Neural cell (in vitro differentiated cells): ENCODE measurements at regions not wholly inside any gene's neighbourhood (a gene's known extent, or its start where the extent isn't known, plus 50 kb on each side); places are given as distances from the start of the nearest gene placed in this dataset.

Source experiments
- H2AFZ ChIP-seq: fragments of 200-600, 300-800 bp; sonication (generic), shearing (Covaris generic); 2 replicates; pipeline ENCODE4 v1.6.0; 2014; ENCODE audit warnings: low read depth, mild to moderate bottlenecking, antibody characterized with exemption, low read length, moderate library complexity
- H3F3A ChIP-seq: fragments of 200-600 bp; shearing (Covaris generic); 2 replicates; pipeline ENCODE4 v1.6.1; 2016; ENCODE audit warnings: mild to moderate bottlenecking, moderate library complexity, mixed read lengths, antibody characterized with exemption, low read length; ENCODE audit not compliant: insufficient read depth, poor library complexity, severe bottlenecking
- H3K27ac ChIP-seq: fragments of 200-600, 300-800 bp; sonication (generic), shearing (Covaris generic); 2 replicates; pipeline ENCODE4 v1.5.1; 2014; ENCODE audit warnings: mild to moderate bottlenecking, low read length, moderate library complexity
- H3K27me3 ChIP-seq: fragments of 300-800, 200-600 bp; sonication (generic), shearing (Covaris generic); 2 replicates; pipeline ENCODE4 v1.6.0; 2014; ENCODE audit warnings: mild to moderate bottlenecking, low read depth, low read length, moderate library complexity; ENCODE audit not compliant: insufficient read depth
- H3K36me3 ChIP-seq: fragments of 300-800, 200-600 bp; sonication (generic), shearing (Covaris generic); 2 replicates; pipeline ENCODE4 v1.5.1; 2014; ENCODE audit warnings: mild to moderate bottlenecking, antibody characterized with exemption, low read length, moderate library complexity; ENCODE audit not compliant: insufficient read depth
- H3K4me2 ChIP-seq: fragments of 300-800, 200-600 bp; sonication (generic), shearing (Covaris generic); 2 replicates; pipeline ENCODE4 v1.6.0; 2014; ENCODE audit warnings: mild to moderate bottlenecking, low read length
- H3K4me3 ChIP-seq: fragments of 300-800, 200-600 bp; sonication (generic), shearing (Covaris generic); 2 replicates; pipeline ENCODE4 v1.5.1; 2014; ENCODE audit warnings: mild to moderate bottlenecking, low read length, moderate library complexity
- H3K79me2 ChIP-seq: fragments of 200-600 bp; shearing (Covaris generic); replicated peaks from 2 replicates; pipeline ENCODE4 v1.6.0; 2014; ENCODE audit warnings: mild to moderate bottlenecking, low read length, moderate library complexity; ENCODE audit not compliant: insufficient read depth
- H3K9ac ChIP-seq: fragments of 300-800, 200-600 bp; sonication (generic), shearing (Covaris generic); 2 replicates; pipeline ENCODE4 v1.6.1; 2016; ENCODE audit warnings: mild to moderate bottlenecking, low read length, mixed read lengths
- H3K9me2 ChIP-seq: fragments of 200-600 bp; shearing (Covaris generic); 2 replicates; pipeline ENCODE4 v1.6.1; 2016; ENCODE audit warnings: mild to moderate bottlenecking, low read length, mixed read lengths; ENCODE audit not compliant: insufficient read depth
- H3K9me3 ChIP-seq: fragments of 200-600, 300-800 bp; sonication (generic), shearing (Covaris generic); 2 replicates; pipeline ENCODE4 v1.6.1; 2016; ENCODE audit warnings: mild to moderate bottlenecking, mixed run types, low read length, moderate library complexity, mixed read lengths
- H4K20me1 ChIP-seq: fragments of 200-600 bp; shearing (Covaris generic); 2 replicates; pipeline ENCODE4 v1.6.1; 2016; ENCODE audit warnings: mild to moderate bottlenecking, mixed run types; ENCODE audit not compliant: insufficient read depth
- CTCF ChIP-seq: fragments of 450-650 bp; IDR thresholded peaks from 2 replicates; pipeline ENCODE4 v1.5.1; 2014; ENCODE audit warnings: antibody characterized with exemption, mild to moderate bottlenecking, moderate library complexity; ENCODE audit not compliant: poor library complexity, severe bottlenecking
- EP300 ChIP-seq: fragments of 450-650 bp; conservative IDR thresholded peaks from 2 replicates; pipeline ENCODE4 v1.6.1; 2014; ENCODE audit warnings: antibody characterized with exemption, mild to moderate bottlenecking, moderate library complexity; ENCODE audit not compliant: poor library complexity, severe bottlenecking
- EZH2 ChIP-seq: fragments of 200-600, 300-800 bp; shearing (Covaris generic), sonication (generic); IDR thresholded peaks from 2 replicates; pipeline ENCODE4 v1.6.1; 2014; ENCODE audit warnings: antibody characterized with exemption, low read length, borderline replicate concordance, mild to moderate bottlenecking; ENCODE audit not compliant: insufficient read depth, poor library complexity, severe bottlenecking
- MXI1 ChIP-seq: fragments of 450-650 bp; conservative IDR thresholded peaks from 2 replicates; pipeline ENCODE4 v1.6.1; 2014; ENCODE audit warnings: antibody characterized with exemption, mild to moderate bottlenecking; ENCODE audit not compliant: poor library complexity, severe bottlenecking
- POLR2AphosphoS5 ChIP-seq: IDR thresholded peaks from 2 replicates; pipeline ENCODE4 v1.6.1; 2012
- RAD21 ChIP-seq: fragments of 450-650 bp; conservative IDR thresholded peaks from 2 replicates; pipeline ENCODE4 v1.6.1; 2014; ENCODE audit warnings: antibody characterized with exemption, mild to moderate bottlenecking, moderate library complexity
- SMC3 ChIP-seq: fragments of 450-650 bp; conservative IDR thresholded peaks from 2 replicates; pipeline ENCODE4 v1.6.1; 2014; ENCODE audit warnings: antibody characterized with exemption, mild to moderate bottlenecking, moderate library complexity; ENCODE audit not compliant: poor library complexity
- TAF1 ChIP-seq: IDR thresholded peaks from 2 replicates; pipeline ENCODE4 v1.6.1; 2012; ENCODE audit warnings: low read depth
- TF ChIP-seq, protein P1 (sequence below): IDR thresholded peaks from 2 replicates; pipeline ENCODE4 v1.6.1; 2012; ENCODE audit warnings: borderline replicate concordance

GRCh38 chr18:51907687-51908597 lies 432.1 kb upstream of the DCC start:
- Histone ChIP-seq H3K27ac (no peak overlapping the region), H3K9ac (no peak overlapping the region), H2AFZ (no peak overlapping the region), H3K36me3 (no peaks in the 10 kb centered on the region), H3K4me3 (no peak overlapping the region), H3K9me2 (no peaks in the 10 kb centered on the region), H3K27me3 (no peaks in the 10 kb centered on the region), H4K20me1 (no peaks in the 10 kb centered on the region), H3F3A (peaks cover 9% of the 10 kb centered on the region), H3K4me2 (no peak overlapping the region), H3K79me2 (no peaks in the 10 kb centered on the region), H3K9me3 (no peaks in the 10 kb centered on the region)
- TF ChIP-seq EZH2 = no peak
- no peak for TF ChIP-seq EP300
- no peak for TF ChIP-seq SMC3
- no peak for TF ChIP-seq CTCF
- TF ChIP-seq MXI1 = no peak
- no peak for TF ChIP-seq POLR2AphosphoS5
- TF ChIP-seq, protein P1, sequence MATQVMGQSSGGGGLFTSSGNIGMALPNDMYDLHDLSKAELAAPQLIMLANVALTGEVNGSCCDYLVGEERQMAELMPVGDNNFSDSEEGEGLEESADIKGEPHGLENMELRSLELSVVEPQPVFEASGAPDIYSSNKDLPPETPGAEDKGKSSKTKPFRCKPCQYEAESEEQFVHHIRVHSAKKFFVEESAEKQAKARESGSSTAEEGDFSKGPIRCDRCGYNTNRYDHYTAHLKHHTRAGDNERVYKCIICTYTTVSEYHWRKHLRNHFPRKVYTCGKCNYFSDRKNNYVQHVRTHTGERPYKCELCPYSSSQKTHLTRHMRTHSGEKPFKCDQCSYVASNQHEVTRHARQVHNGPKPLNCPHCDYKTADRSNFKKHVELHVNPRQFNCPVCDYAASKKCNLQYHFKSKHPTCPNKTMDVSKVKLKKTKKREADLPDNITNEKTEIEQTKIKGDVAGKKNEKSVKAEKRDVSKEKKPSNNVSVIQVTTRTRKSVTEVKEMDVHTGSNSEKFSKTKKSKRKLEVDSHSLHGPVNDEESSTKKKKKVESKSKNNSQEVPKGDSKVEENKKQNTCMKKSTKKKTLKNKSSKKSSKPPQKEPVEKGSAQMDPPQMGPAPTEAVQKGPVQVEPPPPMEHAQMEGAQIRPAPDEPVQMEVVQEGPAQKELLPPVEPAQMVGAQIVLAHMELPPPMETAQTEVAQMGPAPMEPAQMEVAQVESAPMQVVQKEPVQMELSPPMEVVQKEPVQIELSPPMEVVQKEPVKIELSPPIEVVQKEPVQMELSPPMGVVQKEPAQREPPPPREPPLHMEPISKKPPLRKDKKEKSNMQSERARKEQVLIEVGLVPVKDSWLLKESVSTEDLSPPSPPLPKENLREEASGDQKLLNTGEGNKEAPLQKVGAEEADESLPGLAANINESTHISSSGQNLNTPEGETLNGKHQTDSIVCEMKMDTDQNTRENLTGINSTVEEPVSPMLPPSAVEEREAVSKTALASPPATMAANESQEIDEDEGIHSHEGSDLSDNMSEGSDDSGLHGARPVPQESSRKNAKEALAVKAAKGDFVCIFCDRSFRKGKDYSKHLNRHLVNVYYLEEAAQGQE = no peak
- TF ChIP-seq TAF1 = no peak
- no peak for TF ChIP-seq RAD21

GRCh38 chr18:51908598-51908944 lies 431.4 kb upstream of the DCC start:
- H3K79me2 ChIP-seq = no peaks in the 10 kb centered on the region
- no peak overlapping the region for H3K9ac ChIP-seq
- H3K4me3 ChIP-seq = no peak overlapping the region
- no peaks in the 10 kb centered on the region for H3K36me3 ChIP-seq
- H3K4me2 ChIP-seq = no peak overlapping the region
- no peak for TF ChIP-seq CTCF
- TF ChIP-seq EZH2 = no peak
- no peak for TF ChIP-seq MXI1
- no peak for TF ChIP-seq SMC3
- TF ChIP-seq POLR2AphosphoS5 = no peak
- TF ChIP-seq EP300 = no peak
- no peak for TF ChIP-seq TAF1
- TF ChIP-seq, protein P1 = no peak
- TF ChIP-seq RAD21 = no peak
- H3K27ac ChIP-seq = no peak overlapping the region
- H2AFZ ChIP-seq = no peak overlapping the region
- peaks cover 9% of the 10 kb centered on the region for H3F3A ChIP-seq
- H3K9me3 ChIP-seq = no peaks in the 10 kb centered on the region
- H3K9me2 ChIP-seq = no peaks in the 10 kb centered on the region
- no peaks in the 10 kb centered on the region for H3K27me3 ChIP-seq
- H4K20me1 ChIP-seq = no peaks in the 10 kb centered on the region
